GM23338 (cell line): ENCODE measurements at regions not wholly inside any gene's neighbourhood (a gene's known extent, or its start where the extent isn't known, plus 50 kb on each side); places are given as distances from the start of the nearest gene placed in this dataset.

ENCODE experiments used
- ATAC-seq: fragments of 200-7000 bp; cut with Tn5 transposase; 3 replicates; pipeline ENCODE4 v1.9.1; 2020
- DNase-seq: peaks from one replicate; pipeline ENCODE4 v3.0.0-alpha.2; 2015; ENCODE audit warnings: low spot score
- H2AFZ ChIP-seq: fragments of 200-600 bp; sonication (generic); 2 replicates; pipeline ENCODE4 v1.8.0; 2016; ENCODE audit warnings: antibody characterized with exemption, mild to moderate bottlenecking, moderate library complexity
- H3F3A ChIP-seq: fragments of 200-600 bp; sonication (generic); replicated peaks from 2 replicates; pipeline ENCODE4 v1.8.0; 2017; ENCODE audit warnings: antibody characterized with exemption, mixed run types, low read depth
- H3K27ac ChIP-seq: fragments of 200-600 bp; sonication (generic); 2 replicates; pipeline ENCODE4 v1.6.1; 2016; ENCODE audit warnings: low read depth
- H3K27me3 ChIP-seq: fragments of 200-600 bp; sonication (generic); 2 replicates; pipeline ENCODE4 v1.8.0; 2016; ENCODE audit warnings: mild to moderate bottlenecking, mixed run types, moderate library complexity; ENCODE audit not compliant: insufficient read depth
- H3K36me3 ChIP-seq: fragments of 200-600 bp; sonication (generic); 2 replicates; pipeline ENCODE4 v1.8.0; 2016; ENCODE audit warnings: mild to moderate bottlenecking; ENCODE audit not compliant: insufficient read depth
- H3K4me1 ChIP-seq: fragments of 200-600 bp; sonication (generic); 2 replicates; pipeline ENCODE4 v1.8.0; 2016; ENCODE audit warnings: mild to moderate bottlenecking, moderate library complexity; ENCODE audit not compliant: insufficient read depth
- H3K4me2 ChIP-seq: fragments of 200-600 bp; sonication (generic); 2 replicates; pipeline ENCODE4 v1.7.1; 2017; ENCODE audit warnings: mixed run types
- H3K4me3 ChIP-seq: fragments of 200-600 bp; sonication (generic); 2 replicates; pipeline ENCODE4 v1.6.1; 2016; ENCODE audit warnings: mixed run types
- H3K79me2 ChIP-seq: fragments of 200-600 bp; sonication (generic); replicated peaks from 2 replicates; pipeline ENCODE4 v1.8.0; 2017; ENCODE audit warnings: mild to moderate bottlenecking; ENCODE audit not compliant: insufficient read depth
- H3K9me2 ChIP-seq: fragments of 200-600 bp; sonication (generic); 2 replicates; pipeline ENCODE4 v1.8.0; 2017; ENCODE audit not compliant: insufficient read depth
- H4K20me1 ChIP-seq: fragments of 200-600 bp; sonication (generic); replicated peaks from 2 replicates; pipeline ENCODE4 v1.8.0; 2017; ENCODE audit warnings: mild to moderate bottlenecking; ENCODE audit not compliant: insufficient read depth
- H3K27ac Mint-ChIP-seq: 2 replicates; pipeline ENCODE4 v1.8.0; 2020; ENCODE audit warnings: inconsistent platforms, mild to moderate bottlenecking, moderate library complexity, mixed read lengths
- H3K27me3 Mint-ChIP-seq: 3 replicates; pipeline ENCODE4 v1.8.0; 2022; ENCODE audit warnings: low read depth, mild to moderate bottlenecking, moderate library complexity, mixed read lengths, inconsistent platforms; ENCODE audit not compliant: insufficient read depth, poor library complexity
- H3K36me3 Mint-ChIP-seq: 3 replicates; pipeline ENCODE4 v1.8.0; 2021; ENCODE audit warnings: low read depth, mild to moderate bottlenecking, inconsistent platforms, moderate library complexity, mixed read lengths
- H3K4me1 Mint-ChIP-seq: 3 replicates; pipeline ENCODE4 v1.8.0; 2020; ENCODE audit warnings: mild to moderate bottlenecking, inconsistent platforms, mixed read lengths
- H3K4me3 Mint-ChIP-seq: 3 replicates; pipeline ENCODE4 v1.8.0; 2021; ENCODE audit warnings: moderate library complexity, mild to moderate bottlenecking, inconsistent platforms, mixed read lengths
- H3K9me3 Mint-ChIP-seq: 3 replicates; pipeline ENCODE4 v1.8.0; 2020; ENCODE audit warnings: moderate library complexity, mild to moderate bottlenecking, inconsistent platforms, mixed read lengths
- CREB1 ChIP-seq: fragments of 250-450 bp; sonication (Bioruptor Pico); IDR thresholded peaks from 2 replicates; pipeline ENCODE4 v1.5.0; 2020; ENCODE audit warnings: low read depth, mild to moderate bottlenecking, moderate library complexity
- EZH2 ChIP-seq: fragments of 200-600 bp; sonication (generic); IDR thresholded peaks from one replicate; pipeline ENCODE4 v1.8.0; 2017; ENCODE audit warnings: antibody characterized with exemption, mild to moderate bottlenecking, low read depth; ENCODE audit not compliant: unreplicated experiment
- EZH2phosphoT487 ChIP-seq: fragments of 200-600 bp; sonication (generic); IDR thresholded peaks from one replicate; pipeline ENCODE4 v1.8.1; 2018; ENCODE audit warnings: antibody characterized with exemption; ENCODE audit not compliant: unreplicated experiment
- JUNB ChIP-seq: IDR thresholded peaks from one replicate; pipeline ENCODE4 v1.6.1; 2016; ENCODE audit warnings: antibody characterized with exemption; ENCODE audit not compliant: unreplicated experiment
- NANOG ChIP-seq: IDR thresholded peaks from 2 replicates; pipeline ENCODE4 v1.6.1; 2016; ENCODE audit warnings: antibody characterized with exemption, borderline replicate concordance
- POLR2AphosphoS5 ChIP-seq: IDR thresholded peaks from 2 replicates; pipeline ENCODE4 v1.6.1; 2016; ENCODE audit warnings: antibody characterized with exemption, low read depth
- STAT1 ChIP-seq: IDR thresholded peaks from one replicate; pipeline ENCODE4 v1.6.1; 2016; ENCODE audit warnings: antibody characterized with exemption; ENCODE audit not compliant: unreplicated experiment
- ZNF114 ChIP-seq: fragments of 250-450 bp; sonication (Bioruptor Pico); IDR thresholded peaks from 2 replicates; pipeline ENCODE4 v1.5.0; 2020; ENCODE audit warnings: mild to moderate bottlenecking, moderate library complexity
- ZNF331 ChIP-seq: fragments of 250-450 bp; sonication (Bioruptor Pico); IDR thresholded peaks from 2 replicates; pipeline ENCODE4 v1.5.0; 2020; ENCODE audit warnings: low read depth, mild to moderate bottlenecking, moderate library complexity
- TF ChIP-seq, protein P1 (sequence below): fragments of 250-450 bp; sonication (Bioruptor Pico); IDR thresholded peaks from 2 replicates; pipeline ENCODE4 v1.5.0; 2020; ENCODE audit warnings: mild to moderate bottlenecking, moderate library complexity
- TF ChIP-seq, protein P2 (sequence below): IDR thresholded peaks from 2 replicates; pipeline ENCODE4 v1.6.1; 2016; ENCODE audit warnings: antibody characterized with exemption
- TF ChIP-seq, protein P3 (sequence below), 2 experiments: fragments of 200-600 bp in 1 of 2; sonication (generic) in 1 of 2; conservative IDR thresholded peaks; 2 replicates each; pipeline versions ENCODE4 v1.5.1 to v1.6.1; 2016 to 2017; ENCODE audit warnings: antibody characterized with exemption in 2 of 2, low read depth in 2 of 2, mild to moderate bottlenecking in 2 of 2, moderate library complexity in 1 of 2
- TF ChIP-seq, protein P4 (sequence below): IDR thresholded peaks from one replicate; pipeline ENCODE4 v1.6.1; 2018; ENCODE audit warnings: antibody characterized with exemption; ENCODE audit not compliant: unreplicated experiment

DNA sequence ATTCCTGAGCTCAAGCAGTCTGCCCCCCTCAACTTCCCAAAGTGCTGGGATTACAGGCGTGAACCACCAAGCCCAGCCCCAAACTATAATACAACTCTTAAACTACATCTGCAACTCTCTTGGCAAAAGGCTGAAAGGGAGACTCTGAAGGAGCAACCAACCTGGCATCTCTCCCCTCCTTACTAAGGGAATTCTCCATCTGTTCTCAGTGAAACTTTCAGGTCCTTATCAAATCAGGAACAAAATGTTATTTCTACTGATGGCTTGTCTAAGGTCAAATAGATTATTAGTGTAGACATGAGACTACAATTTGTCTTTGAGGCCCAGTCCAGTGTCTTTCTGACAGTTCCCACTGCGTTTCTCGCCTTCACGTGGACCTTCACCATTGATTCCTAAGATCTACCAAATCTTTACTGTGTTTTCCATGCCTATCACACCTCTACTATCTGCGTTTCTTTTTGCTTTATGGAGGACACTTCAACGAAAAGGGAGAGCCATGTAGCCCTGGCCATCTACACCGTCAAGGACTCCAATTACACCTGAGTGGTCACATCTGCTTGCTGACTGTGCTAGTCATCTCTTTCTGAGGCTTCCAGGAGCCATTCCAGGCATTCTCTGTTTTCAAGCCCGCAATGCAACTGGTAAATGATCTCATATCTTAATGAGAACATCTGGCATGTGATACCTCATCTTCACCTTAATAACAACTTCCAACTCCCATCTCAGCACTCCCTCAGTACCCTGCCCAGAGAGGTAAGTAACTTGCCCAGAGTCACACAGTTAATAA is 405.7 kb upstream of the CITED2 start:
- Mint-ChIP-seq H3K27ac (no peak overlapping the region), H3K9me3 (peaks cover 18% of the 10 kb centered on the region), H3K36me3 (peaks cover 14% of the 10 kb centered on the region; the same call in 1 of the 3 replicates), H3K4me1 (peaks cover 25% of the 10 kb centered on the region), H3K4me3 (no peak overlapping the region), H3K27me3 (no peaks in the 10 kb centered on the region)
- TF ChIP-seq POLR2AphosphoS5 (no peak), EZH2phosphoT487 (no peak), CREB1 (no peak), JUNB (no peak), ZNF114 (CRISPR knock-in tag) (no peak), ZNF331 (no peak), EZH2 (no peak), STAT1 (no peak), NANOG (no peak)
- TF ChIP-seq, protein P1, sequence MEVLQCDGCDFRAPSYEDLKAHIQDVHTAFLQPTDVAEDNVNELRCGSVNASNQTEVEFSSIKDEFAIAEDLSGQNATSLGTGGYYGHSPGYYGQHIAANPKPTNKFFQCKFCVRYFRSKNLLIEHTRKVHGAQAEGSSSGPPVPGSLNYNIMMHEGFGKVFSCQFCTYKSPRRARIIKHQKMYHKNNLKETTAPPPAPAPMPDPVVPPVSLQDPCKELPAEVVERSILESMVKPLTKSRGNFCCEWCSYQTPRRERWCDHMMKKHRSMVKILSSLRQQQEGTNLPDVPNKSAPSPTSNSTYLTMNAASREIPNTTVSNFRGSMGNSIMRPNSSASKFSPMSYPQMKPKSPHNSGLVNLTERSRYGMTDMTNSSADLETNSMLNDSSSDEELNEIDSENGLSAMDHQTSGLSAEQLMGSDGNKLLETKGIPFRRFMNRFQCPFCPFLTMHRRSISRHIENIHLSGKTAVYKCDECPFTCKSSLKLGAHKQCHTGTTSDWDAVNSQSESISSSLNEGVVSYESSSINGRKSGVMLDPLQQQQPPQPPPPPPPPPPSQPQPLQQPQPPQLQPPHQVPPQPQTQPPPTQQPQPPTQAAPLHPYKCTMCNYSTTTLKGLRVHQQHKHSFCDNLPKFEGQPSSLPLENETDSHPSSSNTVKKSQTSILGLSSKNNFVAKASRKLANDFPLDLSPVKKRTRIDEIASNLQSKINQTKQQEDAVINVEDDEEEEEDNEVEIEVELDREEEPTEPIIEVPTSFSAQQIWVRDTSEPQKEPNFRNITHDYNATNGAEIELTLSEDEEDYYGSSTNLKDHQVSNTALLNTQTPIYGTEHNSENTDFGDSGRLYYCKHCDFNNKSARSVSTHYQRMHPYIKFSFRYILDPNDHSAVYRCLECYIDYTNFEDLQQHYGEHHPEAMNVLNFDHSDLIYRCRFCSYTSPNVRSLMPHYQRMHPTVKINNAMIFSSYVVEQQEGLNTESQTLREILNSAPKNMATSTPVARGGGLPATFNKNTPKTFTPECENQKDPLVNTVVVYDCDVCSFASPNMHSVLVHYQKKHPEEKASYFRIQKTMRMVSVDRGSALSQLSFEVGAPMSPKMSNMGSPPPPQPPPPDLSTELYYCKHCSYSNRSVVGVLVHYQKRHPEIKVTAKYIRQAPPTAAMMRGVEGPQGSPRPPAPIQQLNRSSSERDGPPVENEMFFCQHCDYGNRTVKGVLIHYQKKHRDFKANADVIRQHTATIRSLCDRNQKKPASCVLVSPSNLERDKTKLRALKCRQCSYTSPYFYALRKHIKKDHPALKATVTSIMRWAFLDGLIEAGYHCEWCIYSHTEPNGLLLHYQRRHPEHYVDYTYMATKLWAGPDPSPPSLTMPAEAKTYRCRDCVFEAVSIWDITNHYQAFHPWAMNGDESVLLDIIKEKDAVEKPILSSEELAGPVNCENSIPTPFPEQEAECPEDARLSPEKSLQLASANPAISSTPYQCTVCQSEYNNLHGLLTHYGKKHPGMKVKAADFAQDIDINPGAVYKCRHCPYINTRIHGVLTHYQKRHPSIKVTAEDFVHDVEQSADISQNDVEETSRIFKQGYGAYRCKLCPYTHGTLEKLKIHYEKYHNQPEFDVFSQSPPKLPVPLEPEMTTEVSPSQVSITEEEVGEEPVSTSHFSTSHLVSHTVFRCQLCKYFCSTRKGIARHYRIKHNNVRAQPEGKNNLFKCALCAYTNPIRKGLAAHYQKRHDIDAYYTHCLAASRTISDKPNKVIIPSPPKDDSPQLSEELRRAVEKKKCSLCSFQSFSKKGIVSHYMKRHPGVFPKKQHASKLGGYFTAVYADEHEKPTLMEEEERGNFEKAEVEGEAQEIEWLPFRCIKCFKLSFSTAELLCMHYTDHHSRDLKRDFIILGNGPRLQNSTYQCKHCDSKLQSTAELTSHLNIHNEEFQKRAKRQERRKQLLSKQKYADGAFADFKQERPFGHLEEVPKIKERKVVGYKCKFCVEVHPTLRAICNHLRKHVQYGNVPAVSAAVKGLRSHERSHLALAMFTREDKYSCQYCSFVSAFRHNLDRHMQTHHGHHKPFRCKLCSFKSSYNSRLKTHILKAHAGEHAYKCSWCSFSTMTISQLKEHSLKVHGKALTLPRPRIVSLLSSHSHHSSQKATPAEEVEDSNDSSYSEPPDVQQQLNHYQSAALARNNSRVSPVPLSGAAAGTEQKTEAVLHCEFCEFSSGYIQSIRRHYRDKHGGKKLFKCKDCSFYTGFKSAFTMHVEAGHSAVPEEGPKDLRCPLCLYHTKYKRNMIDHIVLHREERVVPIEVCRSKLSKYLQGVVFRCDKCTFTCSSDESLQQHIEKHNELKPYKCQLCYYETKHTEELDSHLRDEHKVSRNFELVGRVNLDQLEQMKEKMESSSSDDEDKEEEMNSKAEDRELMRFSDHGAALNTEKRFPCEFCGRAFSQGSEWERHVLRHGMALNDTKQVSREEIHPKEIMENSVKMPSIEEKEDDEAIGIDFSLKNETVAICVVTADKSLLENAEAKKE (CRISPR knock-in tag), result no peak
- TF ChIP-seq, protein P2, sequence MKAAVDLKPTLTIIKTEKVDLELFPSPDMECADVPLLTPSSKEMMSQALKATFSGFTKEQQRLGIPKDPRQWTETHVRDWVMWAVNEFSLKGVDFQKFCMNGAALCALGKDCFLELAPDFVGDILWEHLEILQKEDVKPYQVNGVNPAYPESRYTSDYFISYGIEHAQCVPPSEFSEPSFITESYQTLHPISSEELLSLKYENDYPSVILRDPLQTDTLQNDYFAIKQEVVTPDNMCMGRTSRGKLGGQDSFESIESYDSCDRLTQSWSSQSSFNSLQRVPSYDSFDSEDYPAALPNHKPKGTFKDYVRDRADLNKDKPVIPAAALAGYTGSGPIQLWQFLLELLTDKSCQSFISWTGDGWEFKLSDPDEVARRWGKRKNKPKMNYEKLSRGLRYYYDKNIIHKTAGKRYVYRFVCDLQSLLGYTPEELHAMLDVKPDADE, result no peak
- TF ChIP-seq, protein P3, sequence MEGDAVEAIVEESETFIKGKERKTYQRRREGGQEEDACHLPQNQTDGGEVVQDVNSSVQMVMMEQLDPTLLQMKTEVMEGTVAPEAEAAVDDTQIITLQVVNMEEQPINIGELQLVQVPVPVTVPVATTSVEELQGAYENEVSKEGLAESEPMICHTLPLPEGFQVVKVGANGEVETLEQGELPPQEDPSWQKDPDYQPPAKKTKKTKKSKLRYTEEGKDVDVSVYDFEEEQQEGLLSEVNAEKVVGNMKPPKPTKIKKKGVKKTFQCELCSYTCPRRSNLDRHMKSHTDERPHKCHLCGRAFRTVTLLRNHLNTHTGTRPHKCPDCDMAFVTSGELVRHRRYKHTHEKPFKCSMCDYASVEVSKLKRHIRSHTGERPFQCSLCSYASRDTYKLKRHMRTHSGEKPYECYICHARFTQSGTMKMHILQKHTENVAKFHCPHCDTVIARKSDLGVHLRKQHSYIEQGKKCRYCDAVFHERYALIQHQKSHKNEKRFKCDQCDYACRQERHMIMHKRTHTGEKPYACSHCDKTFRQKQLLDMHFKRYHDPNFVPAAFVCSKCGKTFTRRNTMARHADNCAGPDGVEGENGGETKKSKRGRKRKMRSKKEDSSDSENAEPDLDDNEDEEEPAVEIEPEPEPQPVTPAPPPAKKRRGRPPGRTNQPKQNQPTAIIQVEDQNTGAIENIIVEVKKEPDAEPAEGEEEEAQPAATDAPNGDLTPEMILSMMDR (conservative IDR thresholded peaks at IDR 0.05; ENCODE audit: low read depth in 2 of 2), result no peak
- TF ChIP-seq, protein P4, sequence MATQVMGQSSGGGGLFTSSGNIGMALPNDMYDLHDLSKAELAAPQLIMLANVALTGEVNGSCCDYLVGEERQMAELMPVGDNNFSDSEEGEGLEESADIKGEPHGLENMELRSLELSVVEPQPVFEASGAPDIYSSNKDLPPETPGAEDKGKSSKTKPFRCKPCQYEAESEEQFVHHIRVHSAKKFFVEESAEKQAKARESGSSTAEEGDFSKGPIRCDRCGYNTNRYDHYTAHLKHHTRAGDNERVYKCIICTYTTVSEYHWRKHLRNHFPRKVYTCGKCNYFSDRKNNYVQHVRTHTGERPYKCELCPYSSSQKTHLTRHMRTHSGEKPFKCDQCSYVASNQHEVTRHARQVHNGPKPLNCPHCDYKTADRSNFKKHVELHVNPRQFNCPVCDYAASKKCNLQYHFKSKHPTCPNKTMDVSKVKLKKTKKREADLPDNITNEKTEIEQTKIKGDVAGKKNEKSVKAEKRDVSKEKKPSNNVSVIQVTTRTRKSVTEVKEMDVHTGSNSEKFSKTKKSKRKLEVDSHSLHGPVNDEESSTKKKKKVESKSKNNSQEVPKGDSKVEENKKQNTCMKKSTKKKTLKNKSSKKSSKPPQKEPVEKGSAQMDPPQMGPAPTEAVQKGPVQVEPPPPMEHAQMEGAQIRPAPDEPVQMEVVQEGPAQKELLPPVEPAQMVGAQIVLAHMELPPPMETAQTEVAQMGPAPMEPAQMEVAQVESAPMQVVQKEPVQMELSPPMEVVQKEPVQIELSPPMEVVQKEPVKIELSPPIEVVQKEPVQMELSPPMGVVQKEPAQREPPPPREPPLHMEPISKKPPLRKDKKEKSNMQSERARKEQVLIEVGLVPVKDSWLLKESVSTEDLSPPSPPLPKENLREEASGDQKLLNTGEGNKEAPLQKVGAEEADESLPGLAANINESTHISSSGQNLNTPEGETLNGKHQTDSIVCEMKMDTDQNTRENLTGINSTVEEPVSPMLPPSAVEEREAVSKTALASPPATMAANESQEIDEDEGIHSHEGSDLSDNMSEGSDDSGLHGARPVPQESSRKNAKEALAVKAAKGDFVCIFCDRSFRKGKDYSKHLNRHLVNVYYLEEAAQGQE, result no peak
- DNase-seq (no peak), ATAC-seq (no peak)
- Histone ChIP-seq H3K9me2 (no peaks in the 10 kb centered on the region), H3F3A (no peaks in the 10 kb centered on the region), H2AFZ (0 out of 2 replicates have a peak overlapping the region, but pooled peaks have one; percentile 28), H3K27ac (no peak overlapping the region), H3K79me2 (no peaks in the 10 kb centered on the region), H3K4me3 (no peak overlapping the region), H3K36me3 (peaks cover 5% of the 10 kb centered on the region; the same call in 1 of the 2 replicates), H3K4me1 (peaks cover 17% of the 10 kb centered on the region), H3K27me3 (no peaks in the 10 kb centered on the region), H4K20me1 (no peaks in the 10 kb centered on the region), H3K4me2 (no peak overlapping the region)
